Pulmonary artery endothelial cell (primary cell): ENCODE measurements at regions not wholly inside any gene's neighbourhood (a gene's known extent, or its start where the extent isn't known, plus 50 kb on each side); places are given as distances from the start of the nearest gene placed in this dataset.
A peak's percentile ranks its signal among the peaks of the same experiment; 100 is the strongest.

ENCODE experiments used
- DNase-seq: peaks from one replicate; pipeline ENCODE4 v3.0.0-alpha.2; 2011; ENCODE audit warnings: low read depth, low spot score

- no peak for DNase-seq
Measured at GRCh38 chr12:87930033-87930432, 99.2 kb downstream of the C12orf50 start.

GRCh38 chr12:87929346-87929745 lies 99.9 kb downstream of the C12orf50 start:
- no peak for DNase-seq

- no peak for DNase-seq
Measured at GRCh38 chr12:87928031-87928430, 101.2 kb downstream of the C12orf50 start.

GRCh38 chr12:87925021-87925420 lies 104.2 kb downstream of the C12orf50 start:
- DNase-seq, result no peak

- no peak for DNase-seq
Measured at GRCh38 chr12:87924149-87924548, 105.1 kb downstream of the C12orf50 start.

- no peak for DNase-seq
Measured at GRCh38 chr12:87923361-87923760, 105.8 kb downstream of the C12orf50 start.

GRCh38 chr12:87922736-87923135 lies 106.5 kb downstream of the C12orf50 start:
- DNase-seq, result no peak

GRCh38 chr12:87921621-87922020 lies 107.6 kb downstream of the C12orf50 start:
- no peak for DNase-seq

GRCh38 chr12:87920139-87920538 lies 109.1 kb downstream of the C12orf50 start:
- no peak for DNase-seq

- DNase-seq, result no peak
Measured at GRCh38 chr12:87901457-87901856, 127.7 kb downstream of the C12orf50 start.

- DNase-seq, result no peak
Measured at GRCh38 chr12:87897662-87898061, 131.5 kb downstream of the C12orf50 start.

- no peak for DNase-seq
Measured at GRCh38 chr12:87883806-87884205, 145.4 kb downstream of the C12orf50 start.

- no peak for DNase-seq
Measured at GRCh38 chr12:87879141-87879540, 150.1 kb downstream of the C12orf50 start.

- no peak for DNase-seq
Measured at GRCh38 chr12:87870493-87871460, 158.4 kb downstream of the C12orf50 start.

- no peak for DNase-seq
Measured at GRCh38 chr12:87870061-87870460, 159.1 kb downstream of the C12orf50 start.

GRCh38 chr12:87866578-87867292 lies 162.5 kb downstream of the C12orf50 start:
- no peak for DNase-seq

GRCh38 chr12:87861791-87862190 lies 167.4 kb downstream of the C12orf50 start:
- DNase-seq, result no peak

- DNase-seq, result no peak
Measured at GRCh38 chr12:87853448-87854003, 175.7 kb downstream of the C12orf50 start.

GRCh38 chr12:87849074-87849473 lies 180.1 kb downstream of the C12orf50 start:
- no peak for DNase-seq

- peak; percentile 26 for DNase-seq
Measured at GRCh38 chr12:87848248-87848868, 180.8 kb downstream of the C12orf50 start.

GRCh38 chr12:87847147-87847546 lies 182.1 kb downstream of the C12orf50 start:
- DNase-seq, result no peak

GRCh38 chr12:87846045-87846444 lies 183.2 kb downstream of the C12orf50 start:
- DNase-seq, result no peak
